Testis (tissue), 2 donors: ENCODE measurements at regions not wholly inside any gene's neighbourhood (a gene's known extent, or its start where the extent isn't known, plus 50 kb on each side); places are given as distances from the start of the nearest gene placed in this dataset.
"Not testable (repeated sequence)": the region's sequence is repeated elsewhere in the genome, so short reads cannot be mapped to it uniquely, and the experiment has no call there.

Source experiments
- DNase-seq: peaks from one replicate; pipeline ENCODE4 v3.0.0-alpha.2; 2019
- H3K27ac ChIP-seq, 2 donors: fragments of 200-600 bp; sonication (generic); one replicate each; pipeline ENCODE4 v1.5.1; 2019
- H3K27me3 ChIP-seq: fragments of 200-600 bp; sonication (generic); one replicate; pipeline ENCODE4 v1.5.1; 2019
- H3K36me3 ChIP-seq: fragments of 200-600 bp; sonication (generic); one replicate; pipeline ENCODE4 v1.5.1; 2017; ENCODE audit warnings: low read depth; ENCODE audit errors: missing control alignments
- H3K4me1 ChIP-seq: fragments of 200-600 bp; sonication (generic); one replicate; pipeline ENCODE4 v1.5.1; 2019
- H3K4me3 ChIP-seq, 2 donors: fragments of 200-600 bp; sonication (generic); one replicate each; pipeline ENCODE4 v1.5.1; 2017 to 2019
- H3K9me3 ChIP-seq: fragments of 200-600 bp; sonication (generic); one replicate; pipeline ENCODE4 v1.5.1; 2017
- CTCF ChIP-seq, 3 experiments: fragments of 450-650 bp in 2 of 3; fragments of 200-600 bp in 1 of 3; sonication (generic) in 1 of 3; IDR thresholded peaks; one replicate each; pipeline ENCODE4 v1.5.1; 2016 to 2019; ENCODE audit warnings: antibody characterized with exemption in 3 of 3, mild to moderate bottlenecking in 2 of 3, moderate library complexity in 1 of 3
- POLR2A ChIP-seq: fragments of 450-650 bp; IDR thresholded peaks from one replicate; pipeline ENCODE4 v1.6.1; 2017; ENCODE audit warnings: antibody characterized with exemption, mild to moderate bottlenecking, moderate library complexity
- WGBS, 2 donors: methylation state at CpG; one replicate each; pipeline ENCODE4 v1.1.5; 2018; 5-methylcytosine and 5-hydroxymethylcytosine counted together
- intact Hi-C: fragments of 100-400 bp; cut with DNase I; formaldehyde crosslinking; loops from one replicate; pipeline ENCODE4 v1.15.1; 2023; ENCODE audit warnings: low total_unique reads

GRCh38 chrX:10676235-10676957, 56.0 kb upstream of the MID1 start:
- 42 to 50% methylated on average over 9 to 15 of the region's 15 CpGs for WGBS, 2 donors
- intact Hi-C loops, result no loop called here

GRCh38 chrX:10677490-10677889, 57.1 kb upstream of the MID1 start:
- TF ChIP-seq CTCF (IDR thresholded peaks at IDR 0.05) (no peak), POLR2A (no peak)
- H3K27ac ChIP-seq, result no peak overlapping the region
- DNase-seq, result no peak

More at GRCh38 chrX:10676235-10676957, 56.0 kb upstream of the MID1 start:
- H3K27me3 ChIP-seq, result no peaks in the 10 kb centered on the region
- H3K36me3 ChIP-seq, result no peaks in the 10 kb centered on the region
- no peaks in the 10 kb centered on the region for H3K9me3 ChIP-seq
- H3K4me1 ChIP-seq, result no peaks in the 10 kb centered on the region
- H3K4me3 ChIP-seq, result no peak overlapping the region
- no peak for TF ChIP-seq POLR2A
- TF ChIP-seq CTCF (IDR thresholded peaks at IDR 0.05), result no peak
- H3K27ac ChIP-seq, result no peak overlapping the region
- DNase-seq, result no peak

GRCh38 chrX:10679387-10679786, 59.0 kb upstream of the MID1 start:
- no peak for DNase-seq
- no peak overlapping the region for H3K27ac ChIP-seq
- H3K36me3 ChIP-seq, result no peaks in the 10 kb centered on the region
- TF ChIP-seq POLR2A (no peak), CTCF (IDR thresholded peaks at IDR 0.05) (no peak)
- H3K9me3 ChIP-seq, result no peaks in the 10 kb centered on the region
- H3K4me1 ChIP-seq, result no peaks in the 10 kb centered on the region
- H3K4me3 ChIP-seq, result no peak overlapping the region
- no peaks in the 10 kb centered on the region for H3K27me3 ChIP-seq
- intact Hi-C loops, result no loop called here
- WGBS, 2 donors, result 90% methylated on average over 5 of the region's 5 CpGs

More at GRCh38 chrX:10677490-10677889, 57.1 kb upstream of the MID1 start:
- no peaks in the 10 kb centered on the region for H3K4me1 ChIP-seq
- no peaks in the 10 kb centered on the region for H3K36me3 ChIP-seq
- H3K27me3 ChIP-seq, result no peaks in the 10 kb centered on the region
- intact Hi-C loops, result no loop called here
- WGBS, 2 donors, result 75 to 90% methylated on average over 5 of the region's 5 CpGs
- H3K4me3 ChIP-seq, result no peak overlapping the region
- H3K9me3 ChIP-seq, result no peaks in the 10 kb centered on the region

- no peaks in the 10 kb centered on the region for H3K36me3 ChIP-seq
- no peaks in the 10 kb centered on the region for H3K9me3 ChIP-seq
- no peak overlapping the region for H3K4me3 ChIP-seq
- no peak for TF ChIP-seq POLR2A
- TF ChIP-seq CTCF (IDR thresholded peaks at IDR 0.05), result no peak
- 75 to 85% methylated on average over 1 to 3 of the region's 4 CpGs for WGBS, 2 donors
- intact Hi-C loops, result no loop called here
- no peak overlapping the region for H3K27ac ChIP-seq
- DNase-seq, result no peak
- no peaks in the 10 kb centered on the region for H3K4me1 ChIP-seq
- H3K27me3 ChIP-seq, result no peaks in the 10 kb centered on the region
These were observed 60.8 kb upstream of the MID1 start for GRCh38 chrX:10681167-10681566.

- WGBS, 2 donors, result 49 to 58% methylated on average over 3 to 7 of the region's 7 CpGs
- H3K27me3 ChIP-seq, H3K4me3 ChIP-seq, intact Hi-C loops, DNase-seq, H3K36me3 ChIP-seq, H3K9me3 ChIP-seq, H3K27ac ChIP-seq, H3K4me1 ChIP-seq: not testable (repeated sequence)
These were observed 63.2 kb upstream of the MID1 start for GRCh38 chrX:10683631-10684030.
